ENCODE measurements at regions not wholly inside any gene's neighbourhood (a gene's known extent, or its start where the extent isn't known, plus 50 kb on each side); places are given as distances from the start of the nearest gene placed in this dataset.

GRCh38 chr2:16141641-16141921 is 201.2 kb downstream of the MYCN start:
- DNase-seq: no peak

DNA sequence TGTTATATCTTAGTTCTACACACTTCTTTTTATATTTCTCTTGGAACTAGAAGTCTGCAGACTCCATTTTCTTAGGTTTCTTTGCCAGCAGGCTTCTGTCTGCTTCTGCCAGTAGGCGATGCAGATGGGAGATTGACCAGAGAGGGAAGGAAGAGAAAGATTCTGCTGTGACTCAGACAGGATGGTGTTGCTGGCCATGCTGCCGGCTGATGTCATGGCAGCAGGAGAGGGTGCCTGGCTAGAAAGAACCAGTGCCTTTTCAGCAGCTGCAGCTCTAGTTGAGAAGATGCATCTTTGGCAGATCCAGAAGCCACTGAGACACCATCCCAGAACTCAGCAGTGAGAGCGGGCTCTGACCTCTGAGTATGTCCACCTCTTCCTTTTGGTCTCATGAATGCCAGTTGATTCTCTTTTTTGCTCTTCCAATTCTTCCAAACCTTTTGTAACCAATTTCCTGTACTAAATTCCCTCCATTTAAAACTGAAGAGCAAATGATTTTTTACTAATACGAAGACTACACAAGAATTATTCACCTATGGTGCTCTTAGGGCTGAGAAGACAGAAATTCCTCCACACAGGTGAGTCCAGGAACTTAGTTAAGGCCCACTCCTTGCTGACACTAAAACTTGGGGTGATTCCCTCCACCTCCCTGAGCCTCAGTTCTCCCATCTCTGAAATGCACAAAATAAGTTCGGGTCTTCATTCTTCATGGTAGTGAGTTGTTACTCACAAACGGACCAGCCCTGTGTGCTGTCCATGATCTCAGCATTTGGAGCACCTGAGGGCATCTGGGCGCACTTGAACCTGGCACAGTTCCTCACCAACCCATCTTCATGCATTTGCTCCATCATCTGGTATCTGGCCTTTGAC is 200.7 kb downstream of the MYCN start:
- no peak for DNase-seq

GRCh38 chr2:16139663-16140615 is 199.6 kb downstream of the MYCN start:
- DNase-seq: no peak

DNA sequence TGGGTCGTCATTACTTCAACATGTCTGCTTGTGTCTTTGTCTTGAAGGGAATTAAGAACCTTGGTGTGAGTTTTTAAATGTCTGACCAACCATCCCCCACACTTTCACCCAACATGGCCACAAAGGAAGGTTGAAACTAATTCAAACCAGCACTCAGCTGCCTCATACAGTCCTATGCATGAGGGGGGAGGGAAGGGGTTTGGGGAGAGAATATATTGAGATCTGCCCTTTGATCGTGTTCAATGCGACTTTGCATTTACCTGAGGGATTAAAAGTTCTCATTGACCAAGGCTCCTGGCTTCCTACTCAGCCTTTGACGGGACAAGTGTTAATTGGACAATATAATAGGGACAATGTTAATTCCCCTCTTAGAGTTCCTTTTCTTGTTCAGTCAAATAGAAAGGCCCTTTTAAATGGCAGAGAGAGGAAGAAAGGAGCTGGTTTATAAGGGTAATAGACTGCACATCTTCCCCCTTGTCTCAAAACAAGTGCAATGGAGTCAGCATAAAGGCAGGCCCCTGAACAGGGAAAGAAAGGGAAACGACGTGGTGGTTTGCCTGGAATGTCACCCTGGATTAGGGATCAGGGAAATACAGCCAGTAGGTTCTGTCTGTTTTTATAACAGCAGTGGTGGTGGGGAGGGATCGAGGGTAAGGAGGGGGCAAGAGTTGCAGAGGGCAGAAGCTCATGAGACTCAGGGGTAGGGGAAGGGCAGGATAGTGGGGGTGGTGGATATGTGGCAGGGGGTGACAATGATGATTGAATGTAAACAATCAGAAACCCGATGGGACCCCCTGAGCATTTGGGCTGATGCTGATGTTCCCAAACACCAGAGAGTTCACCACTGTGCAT is 198.7 kb downstream of the MYCN start:
- no peak for DNase-seq

DNA sequence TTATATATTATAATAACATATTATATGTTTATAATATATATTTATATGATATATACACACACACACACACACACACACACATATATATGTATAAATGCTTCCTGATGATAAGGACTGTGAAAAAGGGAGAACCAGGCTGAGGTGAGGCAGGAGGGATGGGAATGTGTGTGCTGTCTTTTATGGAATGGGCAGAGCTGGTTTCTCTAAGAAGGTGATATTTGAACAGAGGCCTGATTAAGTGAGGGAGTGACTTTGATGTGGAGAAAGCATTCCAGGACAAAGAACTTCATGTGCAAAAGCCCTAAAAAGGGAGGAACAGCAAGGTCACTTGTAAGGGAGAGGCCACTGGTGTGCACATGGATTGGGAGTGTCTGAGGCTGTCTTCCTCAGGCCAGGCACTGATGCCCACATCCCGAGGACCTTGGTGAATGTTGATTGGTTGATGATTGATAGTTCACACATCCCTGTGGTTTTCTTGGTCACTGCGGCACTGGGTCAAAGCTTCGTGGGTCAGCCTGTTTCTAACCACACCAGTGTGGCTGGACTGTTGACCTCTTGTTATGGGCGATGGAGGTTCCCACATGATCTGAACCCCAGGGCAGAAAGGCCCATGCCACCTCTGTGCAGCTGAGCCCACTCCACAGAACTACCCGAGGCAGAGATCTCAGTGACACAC is 196.9 kb downstream of the MYCN start:
- no peak for DNase-seq

DNA sequence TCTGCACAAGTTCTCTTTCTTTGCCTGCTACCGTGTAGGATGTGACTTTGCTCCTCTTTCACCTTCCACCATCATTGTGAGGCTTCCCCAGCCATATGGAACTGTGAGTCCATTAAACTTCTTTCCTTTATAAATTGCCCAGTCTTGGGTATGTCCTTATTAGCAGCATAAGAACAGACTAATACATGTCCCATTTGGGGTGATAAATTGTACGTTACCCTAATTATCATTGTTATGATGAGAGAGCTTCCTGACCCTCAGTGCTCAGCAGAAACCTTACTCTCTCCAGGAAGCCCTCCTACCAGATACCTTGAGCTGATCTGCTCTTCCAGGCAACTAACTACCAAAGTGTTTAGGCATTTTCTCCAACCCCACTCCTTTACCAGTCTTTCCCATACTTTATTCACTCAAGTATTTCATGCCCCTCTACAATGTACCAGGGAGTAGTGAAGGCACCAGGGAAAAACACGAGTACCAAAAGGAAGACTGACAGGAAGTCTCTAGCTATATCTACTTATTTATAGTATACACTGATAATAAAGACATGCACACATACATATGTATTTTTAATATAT is 196.2 kb downstream of the MYCN start:
- DNase-seq: no peak

- no peak for DNase-seq
Measured at GRCh38 chr2:16135913-16136310, 195.6 kb downstream of the MYCN start.

GRCh38 chr2:16135196-16135912 is 195.0 kb downstream of the MYCN start:
- no peak for DNase-seq

DNA sequence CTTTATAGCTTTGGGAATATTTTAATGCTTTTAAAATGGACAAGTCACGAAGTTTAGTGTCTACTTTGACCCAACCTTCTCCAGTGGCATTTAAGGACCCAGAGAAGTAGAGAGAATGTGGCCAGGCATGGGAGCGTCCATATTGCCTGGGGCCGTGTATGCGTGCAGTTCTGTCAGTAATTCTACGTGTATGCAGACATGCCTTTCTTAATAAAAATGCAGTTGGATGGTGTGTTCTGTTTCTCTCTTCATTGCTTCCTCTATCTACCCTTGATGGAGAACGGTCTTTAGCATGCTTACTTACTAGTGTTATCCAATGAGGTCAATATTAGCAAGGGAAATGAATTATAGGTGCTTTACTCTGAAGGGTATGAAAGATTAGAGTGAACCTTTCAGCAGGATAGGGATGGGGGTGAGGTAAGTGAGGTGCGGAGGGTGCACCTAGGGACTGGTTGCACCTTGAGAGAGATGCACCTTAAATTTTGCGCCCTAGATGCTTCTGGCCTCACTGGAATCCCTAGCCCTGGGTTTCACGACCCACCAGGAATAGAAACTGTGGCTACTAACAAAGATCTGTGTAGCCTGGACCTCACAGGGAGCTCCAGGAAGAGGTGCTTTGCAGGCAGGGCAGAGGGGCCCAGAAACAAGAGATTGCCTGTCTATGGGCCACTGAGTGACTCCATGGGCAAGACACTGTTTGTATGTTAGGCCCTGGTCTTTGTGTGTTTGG is 194.3 kb downstream of the MYCN start:
- no peak for DNase-seq

DNA sequence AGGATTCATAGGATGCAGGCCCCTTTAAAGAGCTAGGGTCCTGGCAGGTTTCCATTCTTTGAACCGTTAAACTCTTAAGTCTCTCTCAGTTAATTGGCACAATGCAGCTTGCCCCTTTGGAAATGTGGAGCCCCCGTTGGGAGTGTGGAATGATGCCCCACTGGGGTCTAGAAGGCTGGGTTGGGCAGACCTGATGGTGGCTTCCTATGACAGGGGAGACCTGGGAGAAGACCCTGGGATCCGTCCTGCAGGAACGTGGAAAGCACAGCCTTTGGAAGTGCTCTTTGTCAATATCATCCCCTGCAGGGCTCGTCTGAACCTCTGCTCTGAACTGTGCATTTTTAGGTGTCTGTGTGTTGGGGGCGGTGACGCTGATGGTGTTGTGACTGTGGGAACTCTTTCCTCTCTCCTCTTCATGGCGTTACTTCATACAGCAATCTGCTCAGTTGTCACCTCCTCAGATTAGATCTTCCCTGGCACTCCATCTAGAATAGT is 190.6 kb downstream of the MYCN start:
- no peak for DNase-seq

DNA sequence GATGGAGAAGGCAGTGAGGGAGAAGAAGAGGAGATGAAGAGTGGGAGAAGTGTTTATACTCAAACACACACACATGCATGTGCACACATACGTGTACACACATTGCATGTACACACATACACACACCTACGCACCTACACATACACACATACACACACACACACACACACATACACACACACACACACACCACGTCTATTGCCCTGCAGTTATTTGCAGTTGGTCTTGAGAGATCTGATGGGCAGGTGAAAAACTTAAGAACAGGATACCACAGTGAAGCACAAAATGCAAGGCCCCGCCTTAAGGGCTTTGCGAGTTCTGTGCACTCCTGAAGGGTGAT is 190.2 kb downstream of the MYCN start:
- no peak for DNase-seq

GRCh38 chr2:16129716-16130540 is 189.6 kb downstream of the MYCN start:
- DNase-seq: no peak

DNA sequence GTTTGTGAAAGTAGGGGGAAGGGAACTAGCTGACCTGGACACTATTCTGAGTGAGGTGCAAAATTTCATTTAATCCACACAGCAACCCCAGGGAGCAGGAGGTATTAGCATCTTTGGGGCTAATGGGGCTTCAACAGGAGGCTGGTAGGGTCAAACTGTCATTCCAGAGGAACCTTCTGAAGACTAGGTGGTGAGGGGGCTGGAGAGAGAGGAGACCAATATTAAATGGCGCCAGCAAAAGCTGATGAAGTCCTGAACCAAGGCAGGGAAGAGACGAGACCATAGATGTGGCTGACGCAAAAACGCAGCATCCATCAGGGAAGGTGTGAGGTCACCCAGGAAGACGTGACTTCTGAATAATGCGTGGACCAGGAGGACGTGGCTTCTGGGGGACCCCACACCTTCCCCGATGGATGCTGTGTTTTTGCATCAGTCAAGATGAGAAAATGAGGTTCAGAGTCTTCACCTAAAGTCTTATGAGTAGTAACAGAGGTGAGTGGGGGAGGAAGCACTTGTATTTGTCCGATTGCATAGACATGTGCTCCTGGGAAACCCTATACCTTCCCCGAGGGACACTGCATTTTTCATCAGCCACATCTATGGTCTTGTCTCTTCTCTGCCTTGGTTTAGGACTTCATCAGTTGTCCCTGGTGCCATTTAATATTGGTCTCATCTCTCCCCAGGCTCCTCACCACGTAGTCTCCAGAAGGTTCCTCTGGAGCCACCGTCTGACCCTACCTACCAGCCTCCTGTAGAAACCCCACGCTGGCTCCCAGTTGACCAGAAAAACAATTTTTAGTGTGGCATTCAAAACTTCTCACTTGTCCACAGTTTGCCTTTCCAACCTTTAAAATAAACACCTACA is 188.6 kb downstream of the MYCN start:
- no peak for DNase-seq

- no peak for DNase-seq
Measured at GRCh38 chr2:16127958-16128357, 187.6 kb downstream of the MYCN start.

DNA sequence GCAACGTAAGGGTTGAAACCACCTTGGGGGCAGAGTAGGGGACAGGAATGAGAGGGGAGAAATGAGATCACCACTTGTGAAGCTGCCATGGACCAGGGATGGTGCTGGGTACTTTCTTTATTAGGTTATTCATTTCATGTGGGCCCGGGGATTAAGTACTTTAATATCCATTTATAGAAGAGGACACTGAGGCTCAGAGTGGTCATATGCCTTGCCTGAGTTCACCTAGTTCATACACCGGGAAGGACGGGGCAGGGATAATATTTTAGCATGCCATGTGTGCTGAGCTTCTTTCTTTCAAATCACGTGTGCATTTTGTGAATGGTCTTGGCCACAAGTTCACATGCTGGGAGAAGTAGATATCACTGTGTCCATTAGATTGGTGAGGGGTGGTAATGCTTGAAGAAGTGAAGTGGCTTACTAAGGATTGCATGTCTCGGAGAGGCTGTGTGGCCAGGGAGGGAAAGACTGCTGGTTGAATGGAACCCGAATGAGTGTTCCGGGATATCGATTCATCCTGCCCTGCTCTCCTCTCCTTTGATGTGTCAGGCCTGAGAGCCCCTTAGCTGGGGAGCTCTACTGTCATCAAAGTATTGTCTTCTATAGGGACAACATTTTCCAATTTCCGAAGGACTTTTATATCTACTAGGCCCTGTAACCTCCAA is 187.1 kb downstream of the MYCN start:
- no peak for DNase-seq

- DNase-seq: no peak
Measured at GRCh38 chr2:16126517-16127275, 186.3 kb downstream of the MYCN start.
